ENCODE measurements at regions not wholly inside any gene's neighbourhood (a gene's known extent, or its start where the extent isn't known, plus 50 kb on each side); places are given as distances from the start of the nearest gene placed in this dataset.

DNA sequence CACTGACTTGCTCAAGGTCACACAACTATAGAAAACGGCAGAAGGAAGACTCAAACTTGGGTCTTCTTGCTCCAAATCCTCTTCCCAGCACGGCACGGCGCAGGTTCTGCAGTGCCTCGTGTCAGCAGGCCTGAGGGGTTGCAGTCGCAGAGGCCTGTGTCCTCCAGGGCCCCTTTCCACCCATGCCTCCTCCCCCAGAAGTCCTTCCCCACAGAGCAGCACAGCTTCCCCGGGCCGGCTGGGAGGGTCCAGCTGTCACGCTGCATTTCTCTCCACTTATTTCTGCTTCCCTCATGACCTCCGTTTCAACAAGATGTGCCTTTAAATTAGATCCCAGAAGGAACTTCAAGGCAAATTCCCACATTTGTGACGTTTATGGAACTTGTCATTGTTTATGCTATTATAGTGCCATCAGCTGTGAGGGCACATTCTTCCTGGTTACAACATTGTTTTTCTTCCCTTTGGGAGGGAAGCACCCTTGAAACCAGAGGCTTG, 148.4 kb downstream of the C5orf15 start:
- Histone ChIP-seq H4K5ac (ENCODE audit: insufficient read length, low read depth, low read length) (no peak overlapping the region), H3K9me3 (ENCODE audit: control insufficient read depth, low read depth, low read length) (no peaks in the 10 kb centered on the region), H3K4ac (ENCODE audit: low read depth, low read length) (no peak overlapping the region; the same call in 1 of the 2 replicates), H3K27me3 (ENCODE audit: insufficient read depth, low read length) (no peaks in the 10 kb centered on the region), H2BK5ac (ENCODE audit: insufficient read length, low read length) (no peak overlapping the region), H3K18ac (ENCODE audit: insufficient read length, low read depth, low read length) (no peak overlapping the region), H3K4me2 (ENCODE audit: insufficient read depth, insufficient read length, low read length) (no peak overlapping the region), H3K27ac (ENCODE audit: insufficient read length, low read depth, low read length) (no peak overlapping the region), H3K4me1 (ENCODE audit: insufficient read depth, low read length) (no peaks in the 10 kb centered on the region), H3K9ac (ENCODE audit: extremely low read depth, insufficient read length, low read length) (no peak overlapping the region), H4K91ac (ENCODE audit: insufficient read length, low read depth, low read length) (no peak overlapping the region), H4K8ac (replicated peaks; ENCODE audit: insufficient read length, low read depth, low read length) (no peak overlapping the region), H3K23ac (ENCODE audit: insufficient read length, low read depth, low read length) (no peak overlapping the region), H2AFZ (ENCODE audit: low read length) (no peak overlapping the region), H2BK120ac (ENCODE audit: low read depth, low read length, poor library complexity, severe bottlenecking) (no peak overlapping the region), H2AK5ac (ENCODE audit: insufficient read length, low read length) (no peak overlapping the region), H3K14ac (ENCODE audit: insufficient read depth, low read length) (no peak overlapping the region), H2BK20ac (ENCODE audit: low read depth, low read length, poor library complexity, severe bottlenecking) (no peak overlapping the region), H3K56ac (ENCODE audit: insufficient read length, low read depth, low read length) (no peak overlapping the region), H3K79me2 (ENCODE audit: insufficient read depth, low read length) (no peaks in the 10 kb centered on the region), H3K23me2 (ENCODE audit: insufficient read length, low read depth, low read length, poor library complexity, severe bottlenecking) (no peaks in the 10 kb centered on the region), H3T11ph (ENCODE audit: low read length) (no peak overlapping the region), H3K79me1 (ENCODE audit: insufficient read depth, low read depth, low read length, poor library complexity, severe bottlenecking) (no peaks in the 10 kb centered on the region), H4K20me1 (ENCODE audit: control insufficient read depth, insufficient read depth, insufficient read length) (no peaks in the 10 kb centered on the region), H2BK15ac (ENCODE audit: low read depth, low read length) (no peak overlapping the region), H2BK12ac (ENCODE audit: insufficient read length, low read depth, low read length) (no peak overlapping the region)
- Mint-ChIP-seq H3K27me3 (ENCODE audit: low read depth) (peaks cover 23% of the 10 kb centered on the region), H3K9me3 (no peaks in the 10 kb centered on the region), H3K4me1 (peaks cover 5 to 7% of the 10 kb centered on the region in 2 experiments), H3K36me3 (ENCODE audit: insufficient read depth in 1 of 3, low read depth in 3 of 3) (no peaks in the 10 kb centered on the region), H3K4me3 (no peak overlapping the region), H3K27ac (no peak overlapping the region; a peak in 1 of 7 replicates)
- TF ChIP-seq, protein P1, sequence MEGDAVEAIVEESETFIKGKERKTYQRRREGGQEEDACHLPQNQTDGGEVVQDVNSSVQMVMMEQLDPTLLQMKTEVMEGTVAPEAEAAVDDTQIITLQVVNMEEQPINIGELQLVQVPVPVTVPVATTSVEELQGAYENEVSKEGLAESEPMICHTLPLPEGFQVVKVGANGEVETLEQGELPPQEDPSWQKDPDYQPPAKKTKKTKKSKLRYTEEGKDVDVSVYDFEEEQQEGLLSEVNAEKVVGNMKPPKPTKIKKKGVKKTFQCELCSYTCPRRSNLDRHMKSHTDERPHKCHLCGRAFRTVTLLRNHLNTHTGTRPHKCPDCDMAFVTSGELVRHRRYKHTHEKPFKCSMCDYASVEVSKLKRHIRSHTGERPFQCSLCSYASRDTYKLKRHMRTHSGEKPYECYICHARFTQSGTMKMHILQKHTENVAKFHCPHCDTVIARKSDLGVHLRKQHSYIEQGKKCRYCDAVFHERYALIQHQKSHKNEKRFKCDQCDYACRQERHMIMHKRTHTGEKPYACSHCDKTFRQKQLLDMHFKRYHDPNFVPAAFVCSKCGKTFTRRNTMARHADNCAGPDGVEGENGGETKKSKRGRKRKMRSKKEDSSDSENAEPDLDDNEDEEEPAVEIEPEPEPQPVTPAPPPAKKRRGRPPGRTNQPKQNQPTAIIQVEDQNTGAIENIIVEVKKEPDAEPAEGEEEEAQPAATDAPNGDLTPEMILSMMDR (conservative IDR thresholded peaks at IDR 0.05), result no peak
- DNase-seq, result no peak
- no CpG with 5 or more reads among the region's 11 CpGs for WGBS (ENCODE audit: extremely low coverage, insufficient read length, low lambda C conversion rate)
